Ovary (tissue), 7 donors: ENCODE measurements at regions not wholly inside any gene's neighbourhood (a gene's known extent, or its start where the extent isn't known, plus 50 kb on each side); places are given as distances from the start of the nearest gene placed in this dataset.

Experiments
- DNase-seq, 5 donors: peaks; one replicate each; pipeline ENCODE4 v3.0.0-alpha.2; 2019 to 2020
- H3K27ac ChIP-seq, 2 donors: fragments of 200-600 bp; one replicate each; pipeline versions ENCODE4 v1.5.1 to v1.8.0; 2019 to 2022
- H3K27me3 ChIP-seq: fragments of 200-600 bp; one replicate; pipeline ENCODE4 v1.8.0; 2022
- H3K36me3 ChIP-seq: fragments of 200-600 bp; sonication (generic); one replicate; pipeline ENCODE4 v1.5.1; 2019
- H3K4me1 ChIP-seq: one replicate; pipeline ENCODE4 v1.8.1; 2013; ENCODE audit warnings: mild to moderate bottlenecking, moderate library complexity; ENCODE audit not compliant: insufficient read depth
- H3K4me3 ChIP-seq: fragments of 200-600 bp; sonication (generic); one replicate; pipeline ENCODE4 v1.5.1; 2017
- H3K9me3 ChIP-seq, 2 donors: fragments of 200-600 bp in 1 of 2; sonication (generic) in 1 of 2; one replicate each; pipeline versions ENCODE4 v1.5.1 to v1.8.1; 2013 to 2019; ENCODE audit warnings: mild to moderate bottlenecking in 1 of 2, moderate library complexity in 1 of 2
- EP300 ChIP-seq: sonication (generic); formaldehyde crosslinking; IDR thresholded peaks from one replicate; pipeline ENCODE4 v1.6.1; 2017; ENCODE audit warnings: antibody characterized with exemption
- POLR2A ChIP-seq: fragments of 450-650 bp; IDR thresholded peaks from one replicate; pipeline ENCODE4 v1.6.1; 2017; ENCODE audit warnings: antibody characterized with exemption, mild to moderate bottlenecking, moderate library complexity
- whole genome bisulfite sequencing, 3 donors: extraction: QIAGEN DNeasy Blood & Tissue Kit in 1 of 3; methylation state at CpG; one replicate each; pipeline versions ENCODE4 v1.1.5 to v1.1.7; 2013 to 2017; 5-methylcytosine and 5-hydroxymethylcytosine counted together
- intact Hi-C, 4 donors: fragments of 100-400 bp; cut with DNase I; formaldehyde crosslinking; loops; one replicate each; pipeline versions ENCODE4 v1.11.0 to v1.15.1; 2022 to 2023
- TF ChIP-seq, protein P1 (sequence below), 3 donors: fragments of 450-650 bp in 2 of 3; fragments of 200-600 bp in 1 of 3; IDR thresholded peaks; one replicate each; pipeline versions ENCODE4 v1.5.1 to v1.8.0; 2016 to 2022; ENCODE audit warnings: antibody characterized with exemption in 3 of 3, mild to moderate bottlenecking in 1 of 3
- donor health status: DM: no; HTN: no; CAD: no; lungs with moderate emphysema.
- donor health status: DM: no; HTN: no; CAD: no.
- donor health status: Bipolar disorder and iron deficiency.
- donor health status: DM: no; HTN: no; CAD: no.
- donor health status: DM: yes; HTN: yes; CAD: no.

DNA sequence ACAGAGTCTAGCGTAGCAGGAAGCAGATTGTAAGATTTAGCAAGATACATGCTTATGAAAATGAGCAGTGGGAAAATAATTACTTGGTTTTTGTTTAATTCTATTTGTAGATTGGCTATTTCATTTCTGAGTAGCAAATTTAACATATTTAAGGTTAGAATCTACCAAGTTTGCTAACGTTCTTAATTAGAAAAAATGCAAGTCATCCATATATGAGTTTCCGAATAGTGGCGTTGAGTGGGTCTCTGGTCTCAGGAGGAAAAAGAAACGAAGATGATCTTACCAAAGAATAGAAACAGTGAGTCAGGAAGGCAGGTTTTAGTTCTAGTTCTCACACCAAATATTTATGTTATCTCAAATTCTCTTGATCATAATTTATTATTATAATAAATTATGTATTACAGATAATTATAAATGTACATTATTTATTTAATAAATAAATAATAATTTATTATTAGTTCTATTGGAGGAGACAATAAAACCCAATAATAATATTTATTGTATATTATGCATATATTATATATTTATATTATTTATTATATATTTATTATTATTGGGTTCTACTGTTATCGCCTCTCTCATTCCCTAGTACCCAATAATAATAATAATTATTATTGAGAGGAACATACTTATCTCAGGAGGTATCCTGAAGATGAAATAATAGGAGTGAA, 194.3 kb upstream of the PITRM1 start:
- TF ChIP-seq EP300 (no peak), POLR2A (no peak)
- TF ChIP-seq, protein P1, sequence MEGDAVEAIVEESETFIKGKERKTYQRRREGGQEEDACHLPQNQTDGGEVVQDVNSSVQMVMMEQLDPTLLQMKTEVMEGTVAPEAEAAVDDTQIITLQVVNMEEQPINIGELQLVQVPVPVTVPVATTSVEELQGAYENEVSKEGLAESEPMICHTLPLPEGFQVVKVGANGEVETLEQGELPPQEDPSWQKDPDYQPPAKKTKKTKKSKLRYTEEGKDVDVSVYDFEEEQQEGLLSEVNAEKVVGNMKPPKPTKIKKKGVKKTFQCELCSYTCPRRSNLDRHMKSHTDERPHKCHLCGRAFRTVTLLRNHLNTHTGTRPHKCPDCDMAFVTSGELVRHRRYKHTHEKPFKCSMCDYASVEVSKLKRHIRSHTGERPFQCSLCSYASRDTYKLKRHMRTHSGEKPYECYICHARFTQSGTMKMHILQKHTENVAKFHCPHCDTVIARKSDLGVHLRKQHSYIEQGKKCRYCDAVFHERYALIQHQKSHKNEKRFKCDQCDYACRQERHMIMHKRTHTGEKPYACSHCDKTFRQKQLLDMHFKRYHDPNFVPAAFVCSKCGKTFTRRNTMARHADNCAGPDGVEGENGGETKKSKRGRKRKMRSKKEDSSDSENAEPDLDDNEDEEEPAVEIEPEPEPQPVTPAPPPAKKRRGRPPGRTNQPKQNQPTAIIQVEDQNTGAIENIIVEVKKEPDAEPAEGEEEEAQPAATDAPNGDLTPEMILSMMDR (IDR thresholded peaks at IDR 0.05), result no peak
- 90 to 92% (median 92%) methylated on average over 6 of the region's 6 CpGs for WGBS, 3 donors
- no peak overlapping the region for H3K4me3 ChIP-seq

DNA sequence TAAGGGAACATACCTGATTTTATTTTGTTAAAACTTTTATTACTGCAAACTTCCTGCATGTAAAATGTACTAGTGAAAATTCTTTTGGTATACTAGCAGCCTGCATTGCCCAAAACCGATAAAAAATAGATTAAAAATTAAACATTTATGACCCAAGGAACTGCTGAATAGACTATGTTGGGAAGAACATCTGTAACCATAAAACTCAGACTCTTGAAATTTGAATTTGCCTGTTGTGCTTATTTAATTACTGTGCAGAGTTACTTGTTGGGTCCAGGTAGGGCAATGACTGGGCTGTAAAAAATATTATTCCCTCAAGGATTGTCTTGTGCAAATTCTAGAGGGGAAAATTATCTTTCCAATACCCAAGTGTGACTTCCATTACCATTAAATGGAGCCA, 193.5 kb upstream of the PITRM1 start:
- Histone ChIP-seq H3K4me3 (no peak overlapping the region), H3K27ac (no peak overlapping the region), H3K36me3 (no peaks in the 10 kb centered on the region), H3K9me3 (no peaks in the 10 kb centered on the region), H3K27me3 (no peaks in the 10 kb centered on the region), H3K4me1 (no peaks in the 10 kb centered on the region)
- whole genome bisulfite sequencing, 3 donors, result 74 to 76% (median 75%) methylated on average over 1 of the region's 1 CpG
- intact Hi-C loops, result no loop called here
- TF ChIP-seq POLR2A (no peak), EP300 (no peak)
- TF ChIP-seq, protein P1 (IDR thresholded peaks at IDR 0.05), result no peak
- no peak for DNase-seq

More for the DNA sequence above, 194.3 kb upstream of the PITRM1 start:
- Histone ChIP-seq H3K4me1 (no peaks in the 10 kb centered on the region), H3K9me3 (no peaks in the 10 kb centered on the region), H3K27me3 (no peaks in the 10 kb centered on the region), H3K27ac (no peak overlapping the region), H3K36me3 (no peaks in the 10 kb centered on the region)
- intact Hi-C loops, result no loop called here
- no peak for DNase-seq

DNA sequence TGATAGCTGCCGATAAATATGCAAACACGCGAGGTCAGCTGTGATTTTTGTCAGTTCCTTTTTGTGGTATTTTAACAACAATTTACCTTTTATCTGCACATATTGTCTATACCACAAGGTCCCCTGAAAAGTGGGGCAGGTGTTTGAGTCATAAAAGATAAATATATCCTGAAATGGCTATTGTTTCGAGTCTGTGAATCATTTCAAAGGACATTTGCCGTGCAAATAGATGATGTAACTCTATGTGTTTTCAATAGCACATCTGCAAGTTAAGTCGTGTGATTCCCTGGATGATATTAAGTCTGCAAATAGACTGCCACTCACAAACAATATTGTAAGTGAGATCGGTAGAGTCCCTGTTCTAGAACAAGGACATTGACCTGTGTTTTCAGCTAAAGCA, 193.0 kb upstream of the PITRM1 start:
- H3K36me3 ChIP-seq, result no peaks in the 10 kb centered on the region
- H3K4me1 ChIP-seq, result no peaks in the 10 kb centered on the region
- H3K4me3 ChIP-seq, result no peak overlapping the region
- TF ChIP-seq EP300, result no peak
- TF ChIP-seq, protein P1 (IDR thresholded peaks at IDR 0.05), result no peak
- TF ChIP-seq POLR2A, result no peak
- 81 to 85% (median 82%) methylated on average over 7 of the region's 7 CpGs for WGBS, 3 donors
- H3K27me3 ChIP-seq, result no peaks in the 10 kb centered on the region
- intact Hi-C loops, result no loop called here
- no peaks in the 10 kb centered on the region for H3K9me3 ChIP-seq
- DNase-seq, result no peak
- H3K27ac ChIP-seq, result no peak overlapping the region

DNA sequence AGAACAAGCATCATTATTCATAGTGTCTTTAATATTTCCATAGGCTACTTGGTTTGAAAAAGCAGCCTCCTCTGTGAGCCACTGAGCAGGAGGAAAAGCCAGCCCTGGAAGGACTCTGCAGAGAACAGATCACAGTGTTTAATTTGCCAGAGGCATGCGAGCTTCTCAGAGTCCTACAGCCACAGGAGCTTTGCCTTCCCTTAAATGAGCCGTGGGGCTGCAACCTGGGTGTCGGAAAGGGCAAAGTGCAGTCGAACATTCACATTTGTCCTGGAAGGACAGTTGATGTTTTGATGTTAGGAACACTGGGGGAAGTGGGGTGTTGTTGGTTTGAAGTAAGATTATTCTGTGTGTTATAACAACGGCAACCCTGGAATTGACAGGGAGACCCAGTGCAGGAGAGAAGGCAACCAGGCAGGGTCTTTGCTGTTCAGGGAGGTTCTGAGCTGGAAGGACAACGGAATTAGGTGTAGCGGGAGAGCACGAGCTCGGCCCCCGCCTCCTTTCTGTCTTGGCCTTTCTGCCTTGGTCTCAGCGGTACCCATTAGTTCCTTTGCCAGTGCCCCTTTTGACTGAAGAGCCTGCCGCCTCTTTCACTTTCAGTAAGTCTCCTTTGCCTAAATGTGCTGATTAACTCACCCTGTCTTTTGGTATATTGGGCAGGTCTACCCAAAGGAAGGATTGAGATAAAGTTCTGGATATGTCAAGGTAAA, 192.3 kb upstream of the PITRM1 start:
- Histone ChIP-seq H3K4me3 (no peak overlapping the region), H3K27ac (no peak overlapping the region), H3K4me1 (no peaks in the 10 kb centered on the region), H3K36me3 (no peaks in the 10 kb centered on the region), H3K9me3 (no peaks in the 10 kb centered on the region), H3K27me3 (no peaks in the 10 kb centered on the region)
- no peak for DNase-seq
- no peak for TF ChIP-seq POLR2A
- no peak for TF ChIP-seq EP300
- TF ChIP-seq, protein P1 (IDR thresholded peaks at IDR 0.05), result no peak
- intact Hi-C loops, result no loop called here
- WGBS, 3 donors, result 89 to 90% (median 89%) methylated on average over 12 of the region's 12 CpGs
